HG02870 (cell line): ENCODE measurements at regions not wholly inside any gene's neighbourhood (a gene's known extent, or its start where the extent isn't known, plus 50 kb on each side); places are given as distances from the start of the nearest gene placed in this dataset.

Experiments used
- ATAC-seq: cut with Tn5 transposase; IDR thresholded peaks from one replicate; pipeline ENCODE4 v1.9.1; 2021; ENCODE audit warnings: mild to moderate bottlenecking, moderate library complexity; ENCODE audit not compliant: unreplicated experiment

DNA sequence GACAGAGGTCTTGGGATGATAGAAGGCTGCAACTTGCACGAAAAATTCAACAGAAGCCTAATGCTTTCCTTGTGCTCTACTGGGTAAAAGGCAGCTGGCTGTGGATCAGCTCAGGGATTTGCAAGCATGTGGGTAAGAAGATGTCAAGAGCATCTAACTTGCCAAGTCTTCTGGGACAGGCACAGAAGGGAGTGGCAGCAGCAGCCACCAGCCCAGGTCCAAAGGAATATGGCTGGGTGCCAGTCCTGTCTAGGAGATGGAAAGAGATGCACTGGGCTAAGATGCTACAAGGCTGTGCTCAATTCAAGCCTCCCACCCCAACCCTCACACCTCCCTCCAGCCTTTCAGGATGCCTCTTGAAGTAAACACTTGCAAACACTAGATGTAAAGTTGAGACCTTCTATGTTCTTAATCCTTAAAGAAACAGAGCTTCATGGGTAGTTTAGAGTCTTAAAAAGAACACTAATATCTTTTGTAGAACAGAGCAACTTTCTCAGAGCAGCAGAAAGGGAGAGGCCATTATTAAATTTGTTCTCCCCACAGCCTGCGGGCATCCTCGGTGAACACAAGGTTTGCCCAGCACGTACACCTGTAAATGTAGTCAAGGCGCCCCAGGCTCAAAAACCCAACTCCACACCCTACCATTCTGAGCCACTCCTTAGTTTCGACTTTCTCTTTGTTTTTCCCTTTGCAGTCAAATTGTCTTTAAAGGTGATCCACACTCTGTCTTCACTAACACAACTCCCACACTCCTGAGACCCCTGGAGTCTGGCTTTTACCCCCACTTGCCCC, 64.6 kb upstream of the BCAR3 start:
- ATAC-seq, result no peak

DNA sequence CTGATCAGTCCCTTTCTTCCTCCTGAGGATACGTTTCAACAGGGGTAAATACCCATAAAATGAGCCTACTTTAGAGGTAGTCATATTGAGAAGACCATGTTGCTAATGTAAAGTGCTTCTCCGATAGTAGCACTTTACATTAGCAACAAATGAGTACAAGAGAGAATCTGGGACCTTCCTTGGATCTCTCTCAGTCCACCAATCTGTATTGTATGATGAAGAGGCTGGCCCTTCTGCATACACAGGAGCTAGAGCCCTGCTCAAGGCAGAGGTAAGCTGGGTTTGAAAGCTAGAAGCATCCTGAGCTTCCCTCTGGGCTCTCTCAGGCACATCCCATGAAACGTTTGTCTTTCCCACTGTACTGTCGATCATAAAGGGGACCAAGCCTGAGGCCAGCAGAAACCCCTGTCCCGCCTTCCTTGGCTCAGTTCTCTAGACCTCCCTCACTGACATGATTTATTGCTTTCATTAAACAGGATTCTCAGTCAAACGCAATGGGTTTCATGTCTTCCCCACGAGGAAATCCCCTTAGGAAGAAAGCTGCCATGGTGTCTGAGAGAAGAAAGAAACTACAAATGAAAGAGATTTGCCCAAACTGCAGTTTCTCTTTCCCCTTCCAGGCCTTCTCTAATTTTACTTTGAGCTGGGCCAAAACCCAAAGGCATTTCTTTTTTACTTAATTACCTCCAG, 62.8 kb upstream of the BCAR3 start:
- peak; percentile 47 for ATAC-seq

DNA sequence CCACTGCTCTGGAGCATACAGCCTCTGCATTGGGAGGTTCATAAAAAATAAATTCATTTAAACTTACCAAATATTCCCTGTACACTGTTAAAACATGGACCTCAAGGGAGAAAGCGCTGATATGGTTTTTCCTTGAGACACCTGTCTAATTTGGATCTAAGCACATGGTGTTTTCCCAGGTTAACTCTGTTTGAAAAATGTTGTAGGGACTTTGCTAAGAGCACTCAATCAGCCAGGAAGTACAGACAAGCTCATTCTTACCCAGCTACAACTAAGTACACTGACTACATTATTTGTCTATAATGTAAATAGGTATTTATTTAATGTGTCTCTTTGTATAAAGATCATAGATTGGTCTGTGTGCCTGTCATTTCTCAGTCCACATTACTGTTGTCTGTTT, 61.8 kb upstream of the BCAR3 start:
- no peak for ATAC-seq

DNA sequence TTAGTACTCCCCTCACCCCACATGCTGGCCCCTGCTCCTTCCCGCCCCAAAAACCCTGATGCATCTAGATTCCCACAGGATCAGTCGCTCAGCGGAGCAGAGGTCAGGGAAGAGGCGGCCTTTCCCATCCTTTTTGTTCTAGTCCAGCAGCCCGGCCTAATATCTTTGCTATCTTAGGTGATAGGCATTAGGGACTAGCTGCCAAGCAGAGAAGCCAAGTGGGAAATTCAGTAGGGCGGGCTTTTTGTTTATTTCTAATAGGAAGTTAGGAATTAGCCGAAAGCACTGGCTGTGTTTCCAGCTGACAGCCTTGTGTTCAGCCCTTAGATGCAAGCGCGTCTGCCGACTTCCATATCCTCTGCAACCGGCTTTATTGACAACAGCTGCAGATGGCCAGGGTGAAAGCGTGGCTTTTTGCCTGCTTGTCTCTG, 59.0 kb upstream of the BCAR3 start:
- no peak for ATAC-seq

DNA sequence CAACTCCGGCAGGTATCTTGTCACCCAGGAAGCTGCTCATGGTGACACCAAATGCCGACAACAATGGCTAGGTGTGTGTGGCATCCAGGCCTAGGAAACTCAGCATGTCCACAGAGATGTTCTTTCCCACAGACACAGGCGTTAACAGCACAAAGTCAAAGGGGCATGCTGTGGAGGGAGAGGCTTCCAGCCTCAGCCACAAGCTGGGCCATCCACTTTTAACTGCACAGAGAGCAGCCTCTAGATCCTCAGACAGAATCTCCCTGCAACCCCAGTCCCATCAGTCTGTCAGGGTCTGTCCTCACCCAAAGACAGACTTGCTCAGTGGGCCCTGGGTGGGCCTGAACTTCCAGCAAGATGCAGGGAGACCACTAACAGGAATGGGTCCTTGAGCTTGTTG, 58.5 kb upstream of the BCAR3 start:
- ATAC-seq, result no peak

DNA sequence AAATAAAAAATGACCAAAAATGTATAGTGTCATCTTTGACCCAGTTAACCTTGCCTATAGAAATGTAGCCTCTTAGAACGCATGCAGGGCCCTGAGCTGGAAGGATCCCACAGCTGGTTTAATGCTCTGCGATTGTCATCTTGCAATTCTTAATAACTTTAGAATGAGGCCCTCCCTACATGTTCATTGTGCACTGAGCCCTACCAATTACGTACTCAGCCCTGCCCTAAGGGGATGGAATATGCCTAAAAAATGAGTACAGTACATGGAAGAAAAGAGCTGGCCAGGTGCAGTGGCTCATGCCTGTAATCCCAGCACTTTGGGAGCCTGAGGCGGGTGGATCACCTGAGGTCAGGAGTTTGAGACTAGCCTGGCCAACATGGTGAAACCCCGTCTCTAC, 57.8 kb upstream of the BCAR3 start:
- no peak for ATAC-seq

DNA sequence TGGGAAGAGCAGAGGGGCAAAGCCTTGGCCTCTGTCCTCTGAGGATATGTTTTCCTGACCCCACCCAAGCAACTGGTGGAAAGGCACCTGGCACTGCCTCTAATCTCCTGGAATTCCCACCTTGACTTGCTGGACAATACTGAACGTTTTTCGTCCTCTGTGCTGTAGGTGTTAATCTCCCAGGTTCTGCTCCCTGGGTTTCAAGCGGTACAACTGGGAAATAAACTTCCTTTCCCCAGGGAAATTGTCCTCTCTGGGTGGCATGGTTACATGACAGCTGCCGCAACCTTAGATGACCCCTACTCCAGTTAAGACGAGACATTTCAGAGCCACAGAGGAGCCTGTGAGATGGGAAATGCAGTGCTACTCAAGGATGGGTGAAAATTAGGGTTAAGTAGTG, 57.3 kb upstream of the BCAR3 start:
- ATAC-seq, result no peak

DNA sequence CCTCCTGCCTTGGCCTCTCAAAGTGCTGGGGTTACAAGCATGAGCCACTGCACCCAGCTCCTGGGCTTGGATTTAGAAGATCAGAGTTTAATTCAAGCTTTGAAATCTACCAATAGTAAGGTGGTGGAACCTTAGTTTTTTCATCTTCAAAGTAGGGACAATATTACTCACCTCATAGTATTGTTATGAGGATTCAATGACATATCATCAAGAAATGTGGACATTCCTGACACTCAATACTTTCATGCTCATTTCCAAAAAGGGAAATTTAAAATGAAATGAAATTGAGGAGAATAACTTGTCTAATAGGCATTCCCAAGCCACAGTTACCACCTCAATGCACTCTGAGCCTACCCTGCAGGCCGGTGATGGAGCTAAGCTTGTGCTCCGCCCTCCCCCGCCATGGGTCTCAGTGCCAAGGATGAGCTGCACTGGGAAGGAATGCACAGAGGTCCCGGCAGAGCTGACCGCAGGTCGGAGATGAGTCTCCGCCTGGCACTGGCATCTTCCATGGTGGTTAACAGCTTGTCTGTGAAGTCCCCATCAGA, 56.5 kb upstream of the BCAR3 start:
- no peak for ATAC-seq

DNA sequence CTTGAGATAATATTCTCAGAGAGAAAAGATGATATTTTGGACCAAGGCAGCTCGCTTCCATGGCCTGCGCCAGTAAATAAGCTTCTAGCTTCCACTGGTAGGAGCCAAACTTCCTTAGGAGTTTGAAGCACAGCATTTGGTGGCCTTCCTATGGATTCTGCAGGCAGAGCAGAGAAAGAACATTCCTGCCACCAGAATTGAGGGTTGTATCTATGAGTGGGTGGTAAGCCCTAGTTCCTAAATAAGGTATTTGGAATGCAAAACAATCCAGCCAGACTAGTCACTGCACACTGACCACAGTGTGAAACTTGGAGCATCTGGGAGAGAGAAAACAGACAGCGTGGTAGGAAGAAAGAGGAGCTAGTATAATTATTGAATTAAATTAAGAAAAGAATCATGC, 54.1 kb upstream of the BCAR3 start:
- ATAC-seq, result no peak

DNA sequence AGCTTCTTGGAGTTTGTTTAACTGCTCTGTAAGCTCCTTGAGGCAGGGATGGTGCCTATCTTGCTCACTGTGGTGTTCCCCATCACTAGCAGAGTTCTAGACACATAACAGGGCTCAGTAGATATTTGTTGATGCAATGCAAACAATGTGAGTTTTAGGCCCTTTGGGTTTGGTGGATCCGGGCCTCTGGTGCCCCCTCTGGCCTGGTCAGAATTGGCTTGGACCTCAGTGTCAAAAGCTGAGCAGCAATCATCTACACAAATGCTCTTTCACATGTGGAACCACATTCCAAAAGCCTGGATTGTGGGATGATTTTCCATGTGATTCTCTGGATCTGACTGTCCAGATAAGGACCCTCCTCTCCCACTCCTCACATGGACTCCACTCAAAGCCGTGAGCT, 53.4 kb upstream of the BCAR3 start:
- no peak for ATAC-seq

DNA sequence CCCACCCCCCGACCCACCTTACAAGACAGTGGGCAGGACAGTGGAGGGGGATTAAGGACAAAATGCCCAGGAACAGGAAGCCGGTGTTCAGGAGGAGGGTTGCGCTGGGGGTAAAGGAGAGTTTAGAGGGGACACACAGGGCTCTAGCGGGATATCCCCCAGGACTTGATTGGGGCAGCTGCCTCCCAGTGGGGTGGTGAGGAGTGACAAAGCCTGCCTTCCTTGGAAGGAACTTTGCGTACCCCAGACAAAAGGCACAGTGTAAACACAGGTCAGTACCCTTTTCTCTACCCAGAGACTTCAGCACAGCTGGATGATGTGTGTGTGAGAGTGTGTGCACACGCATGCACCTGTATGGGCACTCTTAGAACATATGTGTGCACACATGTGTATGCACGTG, 51.7 kb upstream of the BCAR3 start:
- ATAC-seq, result no peak

DNA sequence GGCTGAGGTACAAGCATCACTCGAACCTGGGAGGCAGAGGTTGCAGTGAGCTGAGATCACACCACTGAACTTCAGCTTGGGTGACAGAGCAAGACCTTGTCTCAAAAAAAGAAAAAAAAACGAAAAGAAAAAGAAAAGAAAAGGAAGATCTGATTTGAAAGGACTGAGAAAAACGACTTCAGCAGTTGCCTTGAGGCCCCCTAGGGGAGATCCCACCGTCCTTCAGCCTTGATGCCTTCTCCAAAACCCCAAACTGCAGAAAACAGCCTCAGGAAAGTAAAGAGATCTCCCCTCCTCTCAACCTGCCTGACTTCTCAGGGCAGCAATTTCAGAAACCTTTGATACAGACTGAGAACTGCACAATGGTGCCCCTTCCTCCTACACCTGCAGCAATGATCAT, 50.9 kb upstream of the BCAR3 start:
- ATAC-seq, result no peak
